ENCODE measurements at regions not wholly inside any gene's neighbourhood (a gene's known extent, or its start where the extent isn't known, plus 50 kb on each side); places are given as distances from the start of the nearest gene placed in this dataset.

- H3K9me3 ChIP-seq: no peaks in the 10 kb centered on the region
- intact Hi-C loops (cut with DNase I): no loop called here
- no peak for TF ChIP-seq CTCF (IDR thresholded peaks at IDR 0.05)
Observed at GRCh38 chr2:6237039-6237660, 545.0 kb downstream of the SOX11 start.

GRCh38 chr2:6249557-6249956 lies 557.4 kb downstream of the SOX11 start:
- DNase-seq (no peak), ATAC-seq (no peak)
- Histone ChIP-seq H3K4me3 (no peak overlapping the region), H3K36me3 (no peaks in the 10 kb centered on the region), H3K4me1 (no peaks in the 10 kb centered on the region), H3K27ac (no peak overlapping the region), H3K27me3 (no peaks in the 10 kb centered on the region), H3K9me3 (no peaks in the 10 kb centered on the region)
- intact Hi-C loops (cut with DNase I): no loop called here
- TF ChIP-seq CTCF (IDR thresholded peaks at IDR 0.05): no peak

More at GRCh38 chr2:6237039-6237660, 545.0 kb downstream of the SOX11 start:
- Histone ChIP-seq H3K36me3 (no peaks in the 10 kb centered on the region), H3K27ac (no peak overlapping the region), H3K27me3 (no peaks in the 10 kb centered on the region), H3K4me1 (no peaks in the 10 kb centered on the region), H3K4me3 (no peak overlapping the region)
- no peak for ATAC-seq
- DNase-seq: no peak

GRCh38 chr2:6254441-6254840 lies 562.3 kb downstream of the SOX11 start:
- no peak for DNase-seq
- ATAC-seq: no peak
- H3K36me3 ChIP-seq: no peaks in the 10 kb centered on the region
- no peak overlapping the region for H3K4me3 ChIP-seq
- H3K9me3 ChIP-seq: no peaks in the 10 kb centered on the region
- no peak for TF ChIP-seq CTCF (IDR thresholded peaks at IDR 0.05)
- no peaks in the 10 kb centered on the region for H3K4me1 ChIP-seq
- intact Hi-C loops (cut with DNase I): no loop called here
- no peaks in the 10 kb centered on the region for H3K27me3 ChIP-seq
- no peak overlapping the region for H3K27ac ChIP-seq

GRCh38 chr2:6264198-6264597 lies 572.0 kb downstream of the SOX11 start:
- ATAC-seq (no peak), DNase-seq (no peak)
- H3K27ac ChIP-seq: no peak overlapping the region
- no peaks in the 10 kb centered on the region for H3K4me1 ChIP-seq
- H3K36me3 ChIP-seq: no peaks in the 10 kb centered on the region
- no peaks in the 10 kb centered on the region for H3K9me3 ChIP-seq
- no peaks in the 10 kb centered on the region for H3K27me3 ChIP-seq
- no peak overlapping the region for H3K4me3 ChIP-seq
- intact Hi-C loops (cut with DNase I): no loop called here
- no peak for TF ChIP-seq CTCF (IDR thresholded peaks at IDR 0.05)

- Histone ChIP-seq H3K4me3 (no peak overlapping the region), H3K9me3 (no peaks in the 10 kb centered on the region), H3K36me3 (no peaks in the 10 kb centered on the region), H3K27ac (no peak overlapping the region), H3K4me1 (no peaks in the 10 kb centered on the region), H3K27me3 (no peaks in the 10 kb centered on the region)
- intact Hi-C loops (cut with DNase I): no loop called here
- no peak for ATAC-seq
- TF ChIP-seq CTCF (IDR thresholded peaks at IDR 0.05): no peak
- DNase-seq: no peak
Observed at GRCh38 chr2:6281524-6281923, 584.2 kb downstream of the CMPK2 start.

GRCh38 chr2:6283259-6283658 lies 582.4 kb downstream of the CMPK2 start:
- no peaks in the 10 kb centered on the region for H3K4me1 ChIP-seq
- no peaks in the 10 kb centered on the region for H3K27me3 ChIP-seq
- TF ChIP-seq CTCF (IDR thresholded peaks at IDR 0.05): no peak
- no peaks in the 10 kb centered on the region for H3K9me3 ChIP-seq
- no peak overlapping the region for H3K4me3 ChIP-seq
- DNase-seq (no peak), ATAC-seq (no peak)
- intact Hi-C loops (cut with DNase I): no loop called here
- no peaks in the 10 kb centered on the region for H3K36me3 ChIP-seq
- no peak overlapping the region for H3K27ac ChIP-seq
